Caco-2 (cell line): ENCODE measurements at regions not wholly inside any gene's neighbourhood (a gene's known extent, or its start where the extent isn't known, plus 50 kb on each side); places are given as distances from the start of the nearest gene placed in this dataset.

Experiments used
- BruUV-seq: library from RNA; stranded (reverse); fragments of 400-500 nt; replicated peaks from 2 replicates; lab custom pipeline; 2021; lab: Mats Ljungman, UMichigan
- CTCF ChIA-PET: fragments of 300-600 bp; sonication (Branson Sonifier 250); formaldehyde crosslinking; loops from one replicate; lab custom pipeline; 2022; ENCODE audit warnings: antibody characterized with exemption; lab: Charles Lee
- POLR2A ChIA-PET: fragments of 300-600 bp; sonication (Branson Sonifier 250); formaldehyde crosslinking; loops from one replicate; lab custom pipeline; 2022; ENCODE audit warnings: antibody characterized with exemption; lab: Charles Lee
- DNase-seq, 2 experiments: peaks; one replicate each; pipeline versions ENCODE4 v3.0.0 to v3.0.0-alpha.2; 2020 to 2022
- H3K27me3 ChIP-seq: replicated peaks from 2 replicates; pipeline ENCODE4 v1.6.0; 2011; ENCODE audit warnings: low read length; ENCODE audit not compliant: control insufficient read depth, insufficient read depth
- H3K36me3 ChIP-seq: 2 replicates; pipeline ENCODE4 v1.5.1; 2011; ENCODE audit warnings: low read length; ENCODE audit not compliant: control insufficient read depth, insufficient read depth
- H3K4me1 ChIP-seq: fragments of 250-450 bp; sonication (Bioruptor Pico); 2 replicates; pipeline ENCODE4 v1.5.1; 2020; ENCODE audit warnings: mild to moderate bottlenecking
- H3K4me3 ChIP-seq: 2 replicates; pipeline ENCODE4 v1.5.1; 2011; ENCODE audit warnings: low read depth, mild to moderate bottlenecking, control low read depth, low read length
- H3K9me3 ChIP-seq: fragments of 250-450 bp; sonication (Bioruptor Pico); 2 replicates; pipeline ENCODE4 v1.5.1; 2020; ENCODE audit warnings: mild to moderate bottlenecking, moderate library complexity
- H3K27ac Mint-ChIP-seq: one replicate; pipeline ENCODE4 v1.8.0; 2022; ENCODE audit warnings: mixed read lengths; ENCODE audit not compliant: unreplicated experiment
- H3K27me3 Mint-ChIP-seq: one replicate; pipeline ENCODE4 v1.8.0; 2022; ENCODE audit warnings: mixed read lengths; ENCODE audit not compliant: insufficient read depth, unreplicated experiment
- H3K36me3 Mint-ChIP-seq: one replicate; pipeline ENCODE4 v1.8.0; 2022; ENCODE audit warnings: mild to moderate bottlenecking, mixed read lengths; ENCODE audit not compliant: insufficient read depth, unreplicated experiment
- H3K4me1 Mint-ChIP-seq: one replicate; pipeline ENCODE4 v1.8.0; 2022; ENCODE audit warnings: low read depth, mixed read lengths; ENCODE audit not compliant: unreplicated experiment
- H3K4me3 Mint-ChIP-seq: one replicate; pipeline ENCODE4 v1.8.0; 2022; ENCODE audit warnings: mild to moderate bottlenecking, moderate library complexity, mixed read lengths; ENCODE audit not compliant: unreplicated experiment
- H3K9me3 Mint-ChIP-seq: one replicate; pipeline ENCODE4 v1.8.0; 2022; ENCODE audit warnings: mixed read lengths; ENCODE audit not compliant: unreplicated experiment
- intact Hi-C: fragments of 100-400 bp; cut with micrococcal nuclease; formaldehyde crosslinking; loops from one replicate; pipeline ENCODE4 v1.10.0; 2022; ENCODE audit not compliant: unreplicated experiment
- TF ChIP-seq, protein P1 (sequence below), 2 experiments: fragments of 200-600 bp in 1 of 2; IDR thresholded peaks; 1 replicate in 1 of 2; 2 replicates in 1 of 2; pipeline versions ENCODE4 v1.5.1 to v1.8.0; 2011 to 2022; ENCODE audit warnings: antibody characterized with exemption in 1 of 2, control low read depth in 1 of 2, inconsistent platforms in 1 of 2, low read depth in 1 of 2, low read length in 1 of 2, mild to moderate bottlenecking in 1 of 2, moderate library complexity in 1 of 2; ENCODE audit not compliant: insufficient read depth in 1 of 2, severe bottlenecking in 1 of 2, unreplicated experiment in 1 of 2

DNA sequence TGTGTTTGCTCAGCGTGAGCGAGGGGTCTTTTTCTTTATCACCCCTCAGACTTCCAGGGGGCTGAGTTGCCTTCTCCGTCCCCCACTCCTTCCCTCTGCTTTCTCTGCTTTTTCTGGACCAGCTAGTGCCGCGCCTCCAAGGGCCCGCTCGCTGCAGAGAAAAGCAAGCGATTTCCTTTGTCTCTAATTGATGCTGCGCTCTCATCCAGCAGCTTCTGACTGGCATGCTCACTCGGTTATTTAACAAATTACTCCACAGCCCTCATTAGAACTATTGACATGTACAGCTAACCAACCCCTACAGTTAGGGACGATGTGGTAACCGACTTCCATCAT, 288.0 kb downstream of the ELAVL2 start:
- Mint-ChIP-seq H3K9me3 (no peaks in the 10 kb centered on the region), H3K27me3 (no peaks in the 10 kb centered on the region), H3K4me3 (no peak overlapping the region), H3K36me3 (no peaks in the 10 kb centered on the region), H3K27ac (no peak overlapping the region), H3K4me1 (no peaks in the 10 kb centered on the region)
- BruUV-seq: no TSS peak
- intact Hi-C loops: no loop called here
- Histone ChIP-seq H3K4me3 (no peak overlapping the region), H3K27me3 (no peaks in the 10 kb centered on the region), H3K4me1 (no peaks in the 10 kb centered on the region), H3K36me3 (no peaks in the 10 kb centered on the region), H3K9me3 (no peaks in the 10 kb centered on the region)
- POLR2A ChIA-PET: no interaction called here
- CTCF ChIA-PET: no interaction called here
- no peak for DNase-seq
- TF ChIP-seq, protein P1, sequence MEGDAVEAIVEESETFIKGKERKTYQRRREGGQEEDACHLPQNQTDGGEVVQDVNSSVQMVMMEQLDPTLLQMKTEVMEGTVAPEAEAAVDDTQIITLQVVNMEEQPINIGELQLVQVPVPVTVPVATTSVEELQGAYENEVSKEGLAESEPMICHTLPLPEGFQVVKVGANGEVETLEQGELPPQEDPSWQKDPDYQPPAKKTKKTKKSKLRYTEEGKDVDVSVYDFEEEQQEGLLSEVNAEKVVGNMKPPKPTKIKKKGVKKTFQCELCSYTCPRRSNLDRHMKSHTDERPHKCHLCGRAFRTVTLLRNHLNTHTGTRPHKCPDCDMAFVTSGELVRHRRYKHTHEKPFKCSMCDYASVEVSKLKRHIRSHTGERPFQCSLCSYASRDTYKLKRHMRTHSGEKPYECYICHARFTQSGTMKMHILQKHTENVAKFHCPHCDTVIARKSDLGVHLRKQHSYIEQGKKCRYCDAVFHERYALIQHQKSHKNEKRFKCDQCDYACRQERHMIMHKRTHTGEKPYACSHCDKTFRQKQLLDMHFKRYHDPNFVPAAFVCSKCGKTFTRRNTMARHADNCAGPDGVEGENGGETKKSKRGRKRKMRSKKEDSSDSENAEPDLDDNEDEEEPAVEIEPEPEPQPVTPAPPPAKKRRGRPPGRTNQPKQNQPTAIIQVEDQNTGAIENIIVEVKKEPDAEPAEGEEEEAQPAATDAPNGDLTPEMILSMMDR (IDR thresholded peaks at IDR 0.05; ENCODE audit: insufficient read depth in 1 of 2, low read depth in 1 of 2, low read length in 1 of 2, severe bottlenecking in 1 of 2, unreplicated experiment in 1 of 2): no peak

DNA sequence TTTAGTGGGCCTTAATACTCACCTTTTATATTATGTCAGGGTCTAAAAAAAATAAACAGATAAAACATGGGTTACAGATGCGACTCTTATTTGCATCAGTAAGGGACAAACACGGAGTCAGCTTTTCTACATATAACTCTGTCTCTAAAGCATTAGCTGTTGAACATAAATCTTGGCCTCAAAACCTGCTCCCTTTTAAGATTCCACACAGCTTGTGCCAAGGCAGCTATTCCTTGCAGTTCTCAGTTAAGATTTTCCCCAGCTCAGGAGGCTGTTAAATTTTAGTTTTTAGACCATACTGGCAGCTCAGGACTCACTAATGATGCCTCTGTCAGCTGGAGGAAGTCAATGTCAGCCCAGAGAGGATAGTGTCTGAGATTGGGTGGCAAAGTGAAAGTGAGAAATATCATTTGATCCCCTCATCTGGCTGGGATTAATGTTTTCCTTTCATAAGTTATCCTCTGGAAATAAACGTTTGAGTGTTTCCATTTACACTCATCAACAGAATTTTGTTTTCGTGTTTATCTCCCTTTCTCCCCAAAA, 287.5 kb downstream of the ELAVL2 start:
- Histone ChIP-seq H3K27me3 (no peaks in the 10 kb centered on the region), H3K36me3 (no peaks in the 10 kb centered on the region), H3K4me3 (no peak overlapping the region), H3K9me3 (no peaks in the 10 kb centered on the region), H3K4me1 (no peaks in the 10 kb centered on the region)
- H3K27ac Mint-ChIP-seq: no peak overlapping the region
- ChIA-PET POLR2A (no interaction called here), CTCF (no interaction called here)
- no peaks in the 10 kb centered on the region for H3K9me3 Mint-ChIP-seq
- no peaks in the 10 kb centered on the region for H3K4me1 Mint-ChIP-seq
- no peak overlapping the region for H3K4me3 Mint-ChIP-seq
- no peaks in the 10 kb centered on the region for H3K36me3 Mint-ChIP-seq
- no peaks in the 10 kb centered on the region for H3K27me3 Mint-ChIP-seq
- DNase-seq: no peak
- intact Hi-C loops: no loop called here
- no TSS peak for BruUV-seq
- TF ChIP-seq, protein P1 (IDR thresholded peaks at IDR 0.05; ENCODE audit: insufficient read depth in 1 of 2, low read depth in 1 of 2, low read length in 1 of 2, severe bottlenecking in 1 of 2, unreplicated experiment in 1 of 2): no peak

DNA sequence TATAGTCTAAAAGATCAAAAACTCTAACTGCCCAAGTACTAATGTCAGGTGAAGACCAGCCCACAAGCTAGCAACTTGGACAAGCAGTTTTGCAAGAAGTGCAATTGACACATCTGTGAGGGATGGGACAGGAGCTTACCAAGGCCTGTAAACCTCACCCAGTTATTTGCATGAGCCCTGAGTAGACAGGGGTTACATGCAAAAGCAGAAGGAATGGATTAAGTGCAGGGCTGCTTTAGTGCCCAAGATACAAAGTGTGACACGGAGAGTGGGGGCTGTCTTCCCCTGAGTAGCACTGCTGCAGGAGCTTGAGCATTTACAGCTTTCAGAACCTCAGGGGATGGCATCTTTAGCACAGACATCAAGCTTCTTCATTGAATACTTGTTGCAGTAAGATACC, 286.7 kb downstream of the ELAVL2 start:
- Mint-ChIP-seq H3K9me3 (no peaks in the 10 kb centered on the region), H3K27ac (no peak overlapping the region), H3K4me3 (no peak overlapping the region), H3K4me1 (no peaks in the 10 kb centered on the region), H3K36me3 (no peaks in the 10 kb centered on the region), H3K27me3 (no peaks in the 10 kb centered on the region)
- intact Hi-C loops: no loop called here
- ChIA-PET CTCF (no interaction called here), POLR2A (no interaction called here)
- no TSS peak for BruUV-seq
- Histone ChIP-seq H3K27me3 (no peaks in the 10 kb centered on the region), H3K36me3 (no peaks in the 10 kb centered on the region), H3K9me3 (no peaks in the 10 kb centered on the region), H3K4me1 (no peaks in the 10 kb centered on the region), H3K4me3 (no peak overlapping the region)
- no peak for DNase-seq
- TF ChIP-seq, protein P1 (IDR thresholded peaks at IDR 0.05; ENCODE audit: insufficient read depth in 1 of 2, low read depth in 1 of 2, low read length in 1 of 2, severe bottlenecking in 1 of 2, unreplicated experiment in 1 of 2): no peak
